NCI-H82 (cell line): ENCODE measurements at regions not wholly inside any gene's neighbourhood (a gene's known extent, or its start where the extent isn't known, plus 50 kb on each side); places are given as distances from the start of the nearest gene placed in this dataset.
"Not testable (repeated sequence)": the region's sequence is repeated elsewhere in the genome, so short reads cannot be mapped to it uniquely, and the experiment has no call there.

ENCODE experiments used
- DNase-seq: peaks from one replicate; lab custom pipeline; 2025; lab: John Stamatoyannopoulos, UW

DNA sequence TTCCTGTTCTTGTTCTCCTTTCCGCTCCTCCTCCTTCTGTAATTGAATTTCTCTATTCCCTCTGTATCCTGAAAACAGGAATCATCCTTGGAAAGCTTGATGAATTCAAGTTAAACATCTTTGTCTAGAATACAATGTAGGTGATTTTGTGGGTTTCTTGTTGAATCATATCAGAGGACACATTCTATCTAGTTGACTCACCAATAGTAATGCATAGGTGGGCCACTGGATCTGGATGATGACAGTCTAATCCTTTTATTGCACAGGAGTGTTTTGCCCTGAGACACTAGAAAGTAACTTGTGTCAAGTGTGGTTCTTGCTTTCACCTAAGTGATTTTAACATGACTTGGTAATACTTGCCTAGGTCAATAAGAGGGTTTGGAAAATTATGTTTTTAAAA is 164.3 kb downstream of the RFPL4B start:
- DNase-seq: peak; percentile 31

DNA sequence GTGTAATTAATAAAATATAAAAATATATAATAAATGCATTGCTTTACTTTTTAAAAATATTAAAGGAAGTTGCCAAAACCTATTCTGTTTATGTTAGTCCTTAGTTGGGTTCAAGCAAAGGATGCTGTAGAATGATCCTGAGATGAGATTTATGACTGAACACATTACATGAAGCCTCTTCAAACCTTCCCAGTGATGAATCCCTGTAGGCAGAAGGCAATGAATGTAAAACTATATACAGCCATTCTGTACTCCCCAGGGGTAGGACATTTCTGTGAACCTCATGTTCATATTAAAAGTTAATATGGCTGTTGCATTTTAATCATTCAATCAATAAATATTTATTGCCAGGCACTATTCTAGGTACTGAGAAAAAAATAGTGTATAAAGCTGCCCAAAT is 166.0 kb downstream of the RFPL4B start:
- DNase-seq: no peak

DNA sequence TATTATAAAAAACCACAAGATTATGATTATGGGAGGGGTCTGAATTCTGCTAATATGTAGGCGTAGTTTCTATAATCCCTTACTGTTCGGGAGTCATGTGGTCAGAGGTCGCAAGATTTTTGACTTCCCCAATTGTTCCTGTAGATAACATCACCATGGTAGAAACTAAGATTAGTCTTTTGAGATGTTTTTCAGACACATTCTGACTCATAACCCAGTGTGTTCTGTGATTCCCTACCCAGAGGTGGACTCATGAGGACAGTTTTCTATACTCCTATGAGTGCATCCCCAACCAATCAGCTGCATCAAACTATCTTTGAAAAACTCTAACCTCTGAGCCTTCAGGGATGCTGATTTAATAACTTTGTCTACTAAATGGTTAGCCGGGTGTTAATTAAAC is 175.5 kb downstream of the RFPL4B start:
- DNase-seq: no peak

DNA sequence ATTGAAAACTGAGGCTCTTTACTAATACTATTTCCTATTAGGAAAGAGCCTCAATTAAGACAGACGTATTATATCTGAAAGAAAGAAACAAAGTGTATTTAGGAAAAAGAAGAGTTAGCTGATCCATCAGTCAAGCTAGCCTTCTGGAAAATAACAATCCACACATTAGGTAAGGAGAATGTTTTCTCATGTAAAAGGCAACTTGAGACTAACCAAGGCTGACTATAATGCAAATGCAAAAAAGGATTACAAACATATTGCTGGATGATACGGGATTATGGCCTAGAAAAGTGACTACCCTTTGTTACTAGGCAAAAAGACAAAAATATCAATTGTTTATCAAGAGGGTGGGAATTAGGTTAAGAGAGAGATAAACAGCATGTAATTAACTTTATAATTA is 176.9 kb downstream of the RFPL4B start:
- no peak for DNase-seq

DNA sequence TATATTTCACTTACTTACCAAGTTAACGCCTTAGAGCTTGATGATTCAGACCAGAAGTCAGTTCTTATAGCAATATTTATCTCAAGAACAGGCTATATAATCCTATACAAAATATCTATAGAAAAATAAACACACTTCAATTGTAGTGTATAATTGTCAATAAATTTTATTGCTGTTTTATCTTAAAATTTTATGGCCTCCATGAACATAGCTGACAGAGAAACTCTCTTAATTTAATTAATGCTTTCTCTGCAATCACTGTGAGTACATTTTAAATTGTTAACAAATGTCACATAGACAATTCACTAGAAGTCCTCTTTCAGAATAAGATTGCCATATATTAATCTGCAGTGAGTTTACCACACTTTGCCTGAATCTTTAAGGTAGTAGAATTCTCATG is 178.6 kb downstream of the RFPL4B start:
- no peak for DNase-seq

DNA sequence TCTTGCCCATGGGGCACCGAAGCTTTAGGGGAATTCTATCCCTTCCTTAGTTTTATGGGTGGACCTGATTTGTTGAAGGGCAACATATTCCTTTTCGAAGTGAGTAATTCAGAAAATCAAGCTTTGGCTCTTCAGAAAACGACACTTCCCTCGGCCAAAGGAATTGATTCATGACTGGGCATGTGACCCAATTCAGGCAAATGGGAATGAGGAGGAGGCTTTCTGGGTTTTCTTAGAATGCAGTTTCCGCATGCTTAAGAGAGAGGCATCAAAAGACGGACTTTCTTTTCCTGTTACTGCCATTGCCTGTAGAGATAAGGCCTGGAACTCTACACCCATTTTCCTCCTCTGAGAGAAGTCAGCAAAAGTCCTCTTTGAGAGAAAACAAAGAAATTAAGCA is 179.5 kb downstream of the RFPL4B start:
- DNase-seq: no peak

DNA sequence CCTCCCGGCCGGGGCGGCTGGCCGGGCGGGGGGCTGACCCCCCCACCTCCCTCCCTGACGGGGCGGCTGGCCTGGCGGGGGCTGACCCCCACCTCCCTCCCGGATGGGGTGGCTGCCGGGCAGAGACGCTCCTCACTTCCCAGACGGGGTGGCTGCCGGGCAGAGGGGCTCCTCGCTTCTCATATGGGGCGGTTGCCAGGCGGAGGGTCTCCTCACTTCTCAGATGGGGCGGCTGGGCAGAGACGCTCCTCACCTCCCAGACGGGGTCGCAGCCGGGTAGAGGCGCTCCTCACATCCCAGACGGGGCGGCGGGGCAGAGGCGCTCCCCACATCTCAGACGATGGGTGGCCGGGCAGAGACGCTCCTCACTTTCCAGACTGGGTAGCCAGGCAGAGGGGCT is 181.2 kb downstream of the RFPL4B start:
- not testable (repeated sequence) for DNase-seq

DNA sequence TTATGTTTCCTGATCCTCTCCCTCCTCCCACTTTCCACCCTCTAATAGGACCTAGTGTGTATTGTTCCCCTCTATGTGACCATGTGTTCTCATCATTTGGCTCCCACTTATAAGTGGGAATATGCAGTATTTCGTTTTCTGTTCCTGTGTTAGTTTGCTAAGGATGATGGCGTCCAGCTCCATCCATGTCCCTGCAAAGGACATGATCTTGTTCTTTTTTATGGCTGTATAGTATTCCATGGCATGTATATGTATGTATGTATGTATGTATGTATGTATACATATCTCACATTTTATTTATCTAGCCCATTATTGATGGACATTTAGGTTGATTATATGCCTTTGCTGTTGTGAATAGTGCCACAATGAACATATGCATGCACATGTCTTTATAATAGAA is 188.7 kb downstream of the RFPL4B start:
- DNase-seq: no peak

DNA sequence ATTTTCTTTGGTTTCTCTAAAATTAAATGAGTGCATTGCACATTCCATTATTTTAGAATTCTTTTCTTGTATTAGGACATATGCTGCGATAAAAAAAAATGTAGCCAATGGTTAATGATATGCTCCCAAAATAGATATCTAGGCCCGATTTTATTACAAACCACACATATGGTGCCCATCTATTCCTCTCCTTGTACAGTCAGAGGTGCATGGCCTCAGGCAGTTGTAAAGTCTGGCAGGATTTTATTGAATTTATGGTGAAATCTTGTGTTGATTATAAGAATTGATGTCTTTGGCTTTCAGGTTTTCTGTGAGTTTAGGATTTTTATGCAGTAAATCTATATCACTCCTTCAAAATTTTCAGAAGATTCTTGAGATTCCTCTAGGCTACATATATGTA is 192.2 kb downstream of the RFPL4B start:
- no peak for DNase-seq

DNA sequence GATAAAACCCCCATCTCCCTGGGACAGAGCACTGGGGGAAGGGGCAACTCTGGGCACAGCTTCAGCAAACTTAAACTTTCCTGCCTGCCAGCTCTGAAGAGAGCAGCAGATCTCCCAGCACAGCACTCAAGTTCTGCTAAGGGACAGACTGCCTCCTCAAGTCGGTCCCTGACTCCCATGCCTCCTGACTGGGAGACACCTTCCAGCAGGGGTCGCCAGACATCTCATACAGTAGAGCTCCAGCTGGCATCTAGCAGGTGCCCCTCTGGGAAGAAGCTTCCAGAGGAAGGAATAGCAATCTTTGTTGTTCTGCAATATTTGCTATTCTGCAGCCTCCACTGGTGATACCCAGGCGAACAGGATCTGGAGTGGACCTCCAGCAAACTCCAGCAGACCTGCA is 194.7 kb downstream of the RFPL4B start:
- peak; percentile 19 for DNase-seq

DNA sequence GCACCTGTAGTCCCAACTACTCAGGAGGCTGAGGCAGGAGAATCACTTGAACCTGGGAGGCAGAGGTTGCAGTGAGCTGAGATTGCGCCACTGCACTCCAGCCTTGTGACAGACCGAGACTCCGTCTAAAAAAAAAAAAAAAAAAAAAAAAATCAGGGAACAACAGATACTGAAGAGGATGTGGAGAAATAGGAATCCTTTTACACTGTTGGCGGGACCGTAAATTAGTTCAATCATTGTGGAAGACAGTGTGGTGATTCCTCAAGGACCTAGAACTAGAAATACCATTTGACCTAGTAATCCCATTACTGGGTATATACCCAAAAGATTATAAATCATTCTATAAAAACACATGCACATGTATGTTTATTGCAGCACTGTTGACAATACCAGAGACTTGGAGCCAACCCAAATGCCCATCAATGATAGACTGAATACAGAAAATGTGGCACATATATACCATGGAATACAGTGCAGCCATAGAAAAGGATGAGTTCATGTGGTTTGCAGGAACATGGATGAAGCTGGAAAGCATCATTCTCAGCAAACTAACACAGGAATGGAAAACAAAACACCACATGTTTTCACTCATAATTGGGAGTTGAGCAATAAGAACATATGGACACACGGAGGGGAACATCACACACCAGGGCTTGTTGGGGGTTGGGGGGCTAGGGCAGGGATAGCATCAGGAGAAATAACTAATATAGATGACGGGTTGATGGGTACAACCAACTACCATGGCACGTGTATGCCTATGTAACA is 200.4 kb downstream of the RFPL4B start:
- DNase-seq: not testable (repeated sequence)

DNA sequence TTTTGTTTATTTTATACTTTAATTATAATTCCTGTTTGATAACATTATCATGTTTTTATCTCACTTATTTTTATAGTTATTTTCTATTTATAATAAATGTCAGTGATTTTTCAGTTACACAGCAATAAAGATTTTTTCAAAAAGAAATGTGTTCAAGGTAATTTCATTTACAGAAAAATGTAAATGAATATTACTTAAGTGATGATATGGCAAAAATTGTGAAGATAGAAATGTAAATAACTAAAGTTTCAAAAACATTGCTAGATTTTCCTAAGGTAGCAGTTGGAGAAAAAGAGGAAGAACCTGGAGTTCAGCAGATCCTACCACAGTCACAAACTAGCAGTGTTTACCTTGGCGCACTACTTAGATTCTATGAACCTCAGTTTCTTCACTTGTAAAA is 202.6 kb downstream of the RFPL4B start:
- DNase-seq: no peak

DNA sequence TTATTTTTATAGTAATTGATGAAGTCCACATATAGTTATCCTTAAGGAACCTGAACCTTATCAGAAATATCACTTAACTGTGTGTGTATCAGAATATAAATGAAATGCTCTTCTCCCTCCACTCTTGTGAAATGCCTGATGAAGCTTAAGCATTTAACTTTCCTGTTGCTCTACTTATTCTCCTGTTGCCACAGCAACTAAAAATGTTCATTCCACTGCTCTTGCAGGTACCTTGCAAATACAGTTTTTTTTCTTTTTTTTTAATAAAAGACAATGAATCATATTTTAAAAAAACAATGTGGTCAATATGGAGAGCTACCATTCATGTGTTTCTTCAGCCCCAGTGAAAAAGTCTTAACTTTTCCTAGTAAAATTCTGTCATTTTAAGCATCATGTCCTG is 210.3 kb downstream of the RFPL4B start:
- no peak for DNase-seq

DNA sequence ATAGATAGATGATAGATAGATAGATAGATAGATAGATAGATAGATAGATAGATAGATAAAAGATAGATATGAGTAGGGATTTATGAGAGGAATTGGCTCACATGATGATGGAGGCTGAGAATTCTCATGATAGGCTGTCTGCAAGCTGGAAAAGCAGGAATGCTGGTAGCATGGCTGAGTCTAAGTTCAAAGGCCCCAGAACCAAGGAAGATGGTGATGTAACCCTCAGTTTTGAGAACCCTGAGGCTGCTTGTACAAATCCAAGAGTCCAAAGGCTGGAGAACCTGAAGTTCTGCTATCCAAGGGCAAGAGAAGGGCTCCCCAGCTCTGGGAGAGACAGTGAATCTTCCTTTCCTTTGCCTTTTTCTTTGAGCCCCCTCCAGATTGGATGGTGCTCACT is 210.8 kb downstream of the RFPL4B start:
- no peak for DNase-seq

DNA sequence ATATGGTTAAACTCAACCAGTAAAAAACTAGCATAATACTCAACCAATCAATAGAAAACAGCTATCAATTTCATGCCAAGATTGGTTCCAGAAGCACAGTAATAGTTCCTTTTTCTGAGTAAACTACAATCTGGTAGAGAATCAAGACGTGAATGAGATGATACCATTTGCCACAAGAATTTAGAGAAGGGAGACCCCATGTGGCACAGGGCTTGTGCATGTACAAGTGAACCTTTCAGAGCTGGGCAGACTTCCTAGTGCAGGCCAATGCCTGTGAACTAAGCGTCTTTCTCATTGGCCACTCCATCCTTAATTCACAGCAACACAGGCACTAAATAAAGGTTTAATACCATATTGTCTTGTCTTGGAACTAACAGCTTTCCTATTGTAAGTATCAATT is 213.5 kb downstream of the RFPL4B start:
- DNase-seq: peak; percentile 36

DNA sequence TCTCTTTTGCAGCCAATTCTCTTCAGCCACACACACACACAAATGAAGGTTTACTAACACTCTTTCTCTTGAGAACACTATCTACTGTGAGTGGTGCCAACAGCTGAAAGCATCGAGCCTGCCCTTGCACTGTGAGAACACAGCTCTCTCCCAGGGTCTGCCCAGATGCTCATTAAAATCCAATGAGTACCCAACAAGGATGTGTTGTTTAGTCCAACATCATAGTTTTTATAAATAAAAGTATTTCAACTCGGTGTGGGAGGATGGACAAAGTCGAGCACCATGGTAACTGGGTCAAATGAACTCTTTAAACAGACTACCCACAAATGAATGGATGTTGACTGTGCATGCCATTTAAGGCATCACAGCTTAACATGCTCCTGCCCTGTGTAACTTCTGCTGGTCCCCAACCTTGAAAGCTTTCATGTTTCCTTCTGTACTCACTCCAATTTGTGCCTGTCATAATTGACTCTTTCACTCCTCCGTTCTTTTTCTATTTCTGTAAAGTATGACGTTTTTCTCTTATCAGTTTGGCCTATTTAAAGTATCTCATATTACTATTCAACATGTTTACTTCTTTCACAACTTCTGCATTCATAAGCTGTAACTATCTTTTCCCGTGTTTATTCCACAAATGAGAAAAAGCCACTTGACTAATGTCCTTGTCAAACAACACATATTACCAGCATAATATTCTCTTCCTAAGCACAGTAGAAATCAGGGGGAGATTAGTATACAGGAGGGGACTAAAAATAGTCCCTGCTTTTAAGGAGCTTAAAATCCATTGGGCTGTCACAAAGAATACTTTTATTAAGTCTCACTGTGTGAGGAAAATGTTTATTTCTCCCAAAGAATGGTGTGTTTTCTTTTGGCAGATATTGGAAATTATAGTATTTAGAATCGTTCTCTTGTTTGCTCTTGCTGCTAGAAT is 215.4 kb downstream of the RFPL4B start:
- peak; percentile 52 for DNase-seq

DNA sequence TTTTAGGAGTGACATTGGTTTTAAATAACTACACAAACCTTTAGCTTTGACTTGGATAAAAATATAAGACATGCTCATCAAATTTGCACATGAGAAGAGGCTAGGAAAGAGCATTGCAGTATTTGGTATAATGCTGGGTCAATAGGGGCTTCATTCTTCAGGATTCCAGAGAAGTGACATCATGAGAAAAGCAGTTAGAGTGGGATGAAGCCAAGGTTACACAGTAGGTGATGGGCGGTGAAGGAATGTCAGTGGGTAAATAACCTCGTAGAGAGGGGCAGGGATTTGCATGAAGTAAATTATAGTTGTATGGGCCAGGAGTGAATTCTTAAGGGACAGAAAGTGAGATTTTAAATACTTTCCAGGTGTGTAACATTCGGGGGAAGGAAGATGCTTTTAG is 216.2 kb downstream of the RFPL4B start:
- DNase-seq: no peak

DNA sequence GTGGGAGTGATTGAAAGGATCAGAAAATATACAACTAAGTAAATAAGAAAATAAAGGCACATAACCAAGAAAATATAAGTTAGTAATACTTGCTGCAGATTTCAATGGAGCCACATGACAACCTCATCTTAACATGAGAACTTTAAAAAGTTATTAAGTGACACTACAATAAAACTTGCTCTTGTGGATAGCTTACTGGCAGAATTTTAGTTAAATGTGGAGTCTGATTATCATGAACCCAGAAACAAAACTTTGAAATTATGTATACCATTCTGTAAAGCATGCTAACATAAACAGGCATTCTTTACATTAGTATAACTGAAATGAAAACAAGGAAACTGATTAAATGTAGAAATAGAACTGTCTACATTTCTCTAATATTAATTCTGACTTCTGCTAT is 220.9 kb downstream of the RFPL4B start:
- DNase-seq: no peak

DNA sequence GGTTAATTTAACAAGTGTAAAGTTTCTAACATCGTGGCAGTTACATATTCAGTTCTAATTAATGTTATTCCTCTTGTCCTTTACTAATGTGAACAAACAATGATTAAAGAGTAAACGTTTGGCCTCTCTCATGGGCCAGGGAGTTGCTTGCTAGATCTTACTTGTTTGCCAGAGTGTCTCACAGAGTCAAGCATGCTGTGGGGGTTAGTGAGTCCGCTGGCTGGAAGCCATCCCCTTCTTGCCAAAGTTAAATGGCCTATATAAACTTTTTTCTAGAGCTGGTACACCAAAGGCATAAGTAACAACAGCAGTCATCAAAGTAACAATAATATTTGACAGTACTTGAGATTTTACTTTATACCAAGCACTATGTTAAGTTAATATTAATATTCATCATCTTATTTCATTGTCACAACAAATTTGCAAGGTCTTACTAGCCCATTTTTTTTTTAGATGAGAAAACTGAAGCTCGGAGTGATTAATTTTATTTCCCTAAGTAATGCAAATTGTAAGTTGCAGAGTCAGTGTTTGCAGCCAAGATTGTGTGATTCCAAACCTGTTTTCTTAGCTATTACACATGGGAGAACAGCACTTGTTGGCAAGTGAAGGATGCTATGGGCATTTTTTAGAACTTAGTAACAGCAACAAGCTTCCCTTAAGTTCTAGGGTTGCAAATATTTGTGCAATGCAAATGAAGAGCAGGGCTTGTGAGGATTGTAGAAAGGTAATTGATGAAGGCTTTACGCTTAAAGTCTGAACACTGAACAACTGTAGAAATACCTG is 224.5 kb downstream of the RFPL4B start:
- no peak for DNase-seq

DNA sequence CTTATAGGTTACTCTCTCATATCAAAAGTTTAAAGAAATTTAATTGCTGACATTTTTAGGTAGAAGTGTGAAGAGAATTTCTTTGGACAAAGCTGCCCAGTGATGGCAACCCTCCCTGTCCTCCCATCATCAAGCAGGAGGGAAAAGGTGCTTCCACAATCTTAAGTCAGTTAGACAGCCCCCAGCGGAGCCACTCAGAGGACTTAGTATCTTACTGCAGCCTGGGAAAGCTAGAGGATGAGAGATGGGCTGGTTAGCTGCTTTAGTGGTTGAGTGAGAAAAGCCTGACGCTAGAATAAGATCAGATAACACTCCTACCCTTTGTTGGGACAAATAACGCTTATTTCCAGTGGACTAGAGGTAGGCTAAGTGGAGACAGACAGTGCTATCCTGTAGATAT is 227.1 kb downstream of the RFPL4B start:
- peak; percentile 31 for DNase-seq

DNA sequence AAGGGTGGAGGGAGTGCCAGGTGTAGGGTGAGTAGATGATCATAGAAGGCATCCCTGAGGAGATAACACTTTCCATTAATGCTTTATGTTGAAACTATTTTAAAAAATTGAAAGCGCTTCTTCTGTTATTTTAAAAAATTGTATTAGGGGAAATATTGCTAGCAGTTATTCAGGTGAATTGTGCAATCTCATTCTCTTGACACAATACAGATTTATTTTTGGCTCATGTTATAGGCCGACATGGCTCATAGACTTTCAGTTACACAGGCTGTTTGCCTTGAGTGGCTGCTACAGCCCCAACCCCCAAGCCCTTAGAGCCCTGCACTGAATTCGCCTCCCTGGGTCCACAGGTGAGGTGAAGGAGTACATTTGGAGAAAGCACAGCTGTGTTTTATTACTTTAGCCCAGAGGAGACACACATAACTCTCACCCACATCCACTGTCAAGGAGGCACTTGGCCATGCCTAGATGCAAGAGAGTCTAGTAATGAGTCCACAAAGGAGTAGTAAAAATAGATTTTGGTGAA is 228.2 kb downstream of the RFPL4B start:
- no peak for DNase-seq

DNA sequence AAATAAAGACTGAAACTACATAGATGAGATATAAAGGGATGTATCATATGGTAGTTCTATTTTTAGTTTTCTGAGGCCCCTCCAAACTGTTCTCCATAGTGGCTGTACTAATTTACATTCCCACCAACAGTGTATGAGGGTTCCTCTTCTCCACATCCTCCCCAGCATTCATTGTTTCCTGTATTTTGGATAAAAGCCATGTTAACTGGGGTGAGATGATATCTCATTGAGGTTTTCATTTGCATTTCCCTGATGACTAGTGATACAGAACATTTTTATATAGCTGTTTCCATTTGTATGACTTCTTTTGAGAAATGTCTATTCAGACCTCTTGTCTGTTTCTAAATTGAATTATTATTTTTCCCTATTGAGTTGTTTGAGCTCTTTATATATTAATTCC is 229.3 kb downstream of the RFPL4B start:
- no peak for DNase-seq
